Common myeloid progenitor, CD34-positive (primary cell): ENCODE measurements at regions not wholly inside any gene's neighbourhood (a gene's known extent, or its start where the extent isn't known, plus 50 kb on each side); places are given as distances from the start of the nearest gene placed in this dataset.

Experiments used
- CTCF ChIA-PET: fragments of 350-600 bp; sonication (Branson Sonifier 250); formaldehyde crosslinking; loops from one replicate; lab custom pipeline; 2021; ENCODE audit warnings: antibody characterized with exemption; lab: Charles Lee
- POLR2A ChIA-PET: fragments of 350-600 bp; sonication (Branson Sonifier 250); formaldehyde crosslinking; loops from one replicate; lab custom pipeline; 2021; ENCODE audit warnings: antibody characterized with exemption; lab: Charles Lee
- DNase-seq, 3 donors: peaks; one replicate each; pipeline versions ENCODE4 v3.0.0 to v3.0.0-alpha.2; 2013
- H3K27ac ChIP-seq, 2 experiments: 1 replicate in 1 of 2; 2 replicates in 1 of 2; pipeline ENCODE4 v1.7.0; 2013; ENCODE audit warnings: inconsistent platforms in 2 of 2, low read length in 2 of 2, mild to moderate bottlenecking in 2 of 2, low read depth in 1 of 2, moderate library complexity in 1 of 2; ENCODE audit not compliant: severe bottlenecking in 2 of 2, insufficient read depth in 1 of 2, poor library complexity in 1 of 2
- H3K27me3 ChIP-seq, 5 experiments: replicated peaks in 2 of 5; 1 replicate in 3 of 5; 2 replicates in 2 of 5; pipeline versions ENCODE4 v1.6.1 to v1.7.0; 2013; ENCODE audit warnings: low read length in 4 of 5, mild to moderate bottlenecking in 2 of 5, moderate library complexity in 2 of 5, inconsistent platforms in 1 of 5; ENCODE audit not compliant: insufficient read depth in 5 of 5, control insufficient read depth in 4 of 5
- H3K36me3 ChIP-seq, 4 experiments: 1 replicate in 2 of 4; 2 replicates in 2 of 4; pipeline versions ENCODE4 v1.6.1 to v1.7.0; 2013; ENCODE audit warnings: low read length in 3 of 4, control low read depth in 1 of 4, mild to moderate bottlenecking in 1 of 4; ENCODE audit not compliant: control insufficient read depth in 4 of 4, insufficient read depth in 4 of 4
- H3K4me1 ChIP-seq, 4 experiments: 1 replicate in 3 of 4; 2 replicates in 1 of 4; pipeline versions ENCODE4 v1.6.1 to v1.7.1; 2013; ENCODE audit warnings: low read length in 3 of 4, mild to moderate bottlenecking in 3 of 4, control low read depth in 1 of 4, inconsistent platforms in 1 of 4, moderate library complexity in 1 of 4; ENCODE audit not compliant: control insufficient read depth in 4 of 4, insufficient read depth in 4 of 4; ENCODE audit errors: control extremely low read depth in 1 of 4
- H3K4me3 ChIP-seq, 7 experiments: 1 replicate in 4 of 7; 2 replicates in 3 of 7; pipeline versions ENCODE4 v1.5.1 to v1.7.0; 2013; ENCODE audit warnings: mild to moderate bottlenecking in 7 of 7, low read length in 6 of 7, moderate library complexity in 6 of 7, inconsistent platforms in 2 of 7, low read depth in 2 of 7, control low read depth in 1 of 7; ENCODE audit not compliant: insufficient read depth in 4 of 7, control insufficient read depth in 1 of 7; ENCODE audit errors: extremely low read depth in 1 of 7
- H3K9me3 ChIP-seq, 5 experiments: 1 replicate in 4 of 5; 2 replicates in 1 of 5; pipeline versions ENCODE4 v1.6.1 to v1.7.1; 2013; ENCODE audit warnings: low read length in 4 of 5, mild to moderate bottlenecking in 2 of 5, inconsistent platforms in 1 of 5, low read depth in 1 of 5, moderate library complexity in 1 of 5; ENCODE audit not compliant: control insufficient read depth in 4 of 5, insufficient read depth in 2 of 5; ENCODE audit errors: control extremely low read depth in 1 of 5
- WGBS: methylation state at CpG from one replicate; pipeline ENCODE4 v1.1.5; 2013; ENCODE audit not compliant: insufficient coverage; 5-methylcytosine and 5-hydroxymethylcytosine counted together

- POLR2A ChIA-PET, result interaction anchor here (0.6 kb wide), 2 partner anchors 16 to 108 kb away, joined by 3 read pairs; no protein-coding TSS in a partner anchor
- no peaks in the 10 kb centered on the region for H3K4me1 ChIP-seq
- DNase-seq, result no peak
- WGBS, result 100% methylated on average over 2 of the region's 5 CpGs
- H3K36me3 ChIP-seq, result no peaks in the 10 kb centered on the region
- no peak overlapping the region for H3K4me3 ChIP-seq
- H3K27ac ChIP-seq, result no peak overlapping the region
- H3K27me3 ChIP-seq, result peaks cover 0 to 6% (median 2%) of the 10 kb centered on the region in 5 experiments
- no peaks in the 10 kb centered on the region for H3K9me3 ChIP-seq
- CTCF ChIA-PET, result no interaction called here
These were observed 235.4 kb downstream of the EBLN2 start for GRCh38 chr3:73296859-73297258.

- POLR2A ChIA-PET, result no interaction called here
These were observed 237.1 kb downstream of the EBLN2 start for GRCh38 chr3:73298243-73299183.

DNA sequence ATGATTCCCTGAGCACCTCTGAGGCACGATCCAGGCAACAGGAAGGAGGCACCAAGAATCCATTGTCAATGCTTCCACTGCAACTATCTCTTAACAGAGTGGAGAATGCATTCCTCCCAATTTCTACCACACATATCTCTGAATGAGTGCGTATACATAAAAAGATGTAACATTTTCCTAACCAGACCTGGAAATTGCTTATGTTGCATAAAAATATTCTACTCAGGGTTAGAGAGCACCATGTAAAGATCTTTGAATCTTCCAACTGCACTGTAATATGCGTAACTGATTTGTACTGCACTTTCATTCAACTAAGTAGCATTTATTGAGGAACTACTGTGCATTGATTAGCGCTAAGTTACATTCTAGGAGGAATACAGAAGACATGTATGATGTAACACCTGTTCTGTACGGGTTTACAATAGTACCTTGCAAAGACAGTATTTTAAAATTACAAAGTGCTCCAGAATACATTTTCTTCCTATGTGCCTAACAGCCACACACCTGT, 237.8 kb downstream of the EBLN2 start:
- ChIA-PET POLR2A (no interaction called here), CTCF (no interaction called here)
- Histone ChIP-seq H3K27ac (no peak overlapping the region), H3K4me3 (no peak overlapping the region), H3K27me3 (peaks cover 0 to 7% (median 2%) of the 10 kb centered on the region in 5 experiments), H3K9me3 (no peaks in the 10 kb centered on the region), H3K36me3 (no peaks in the 10 kb centered on the region), H3K4me1 (no peaks in the 10 kb centered on the region)
- WGBS, result 85% methylated on average over 3 of the region's 5 CpGs
- no peak for DNase-seq

More at GRCh38 chr3:73298243-73299183, 237.1 kb downstream of the EBLN2 start:
- H3K27ac ChIP-seq, result no peak overlapping the region
- CTCF ChIA-PET, result no interaction called here
- WGBS, result 69% methylated on average over 6 of the region's 11 CpGs
- no peak for DNase-seq
- H3K4me1 ChIP-seq, result no peaks in the 10 kb centered on the region
- no peaks in the 10 kb centered on the region for H3K9me3 ChIP-seq
- H3K27me3 ChIP-seq, result peaks cover 0 to 6% (median 2%) of the 10 kb centered on the region in 5 experiments
- H3K4me3 ChIP-seq, result no peak overlapping the region
- no peaks in the 10 kb centered on the region for H3K36me3 ChIP-seq

- Histone ChIP-seq H3K4me3 (no peak overlapping the region), H3K27ac (no peak overlapping the region), H3K4me1 (no peaks in the 10 kb centered on the region), H3K36me3 (no peaks in the 10 kb centered on the region), H3K9me3 (no peaks in the 10 kb centered on the region), H3K27me3 (peaks cover 0 to 1% (median 0%) of the 10 kb centered on the region in 5 experiments)
- no peak for DNase-seq
- 86% methylated on average over 4 of the region's 5 CpGs for WGBS
- ChIA-PET CTCF (no interaction called here), POLR2A (no interaction called here)
These were observed 252.9 kb downstream of the EBLN2 start for GRCh38 chr3:73314151-73314951.

DNA sequence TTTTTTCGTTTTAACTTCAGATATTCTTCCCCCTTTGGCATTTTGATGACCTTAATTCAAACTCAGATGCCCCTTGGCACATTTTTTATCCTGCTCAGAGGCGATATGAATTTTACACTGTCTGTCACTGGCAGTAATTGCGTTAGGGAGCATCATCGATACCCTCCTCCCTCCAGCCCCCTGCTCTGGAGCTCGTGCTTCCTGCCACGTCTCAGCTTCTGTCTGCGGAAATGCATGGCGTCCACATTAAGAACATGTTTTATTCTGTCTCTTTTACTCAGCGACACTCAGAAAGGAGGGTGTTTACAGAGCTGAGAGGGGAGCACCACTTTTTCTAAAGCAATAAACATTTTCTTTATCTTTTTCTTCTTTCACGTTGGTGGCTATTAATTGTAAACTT, 254.2 kb downstream of the EBLN2 start:
- no peaks in the 10 kb centered on the region for H3K36me3 ChIP-seq
- CTCF ChIA-PET, result no interaction called here
- H3K4me1 ChIP-seq, result no peaks in the 10 kb centered on the region
- no peak for DNase-seq
- H3K4me3 ChIP-seq, result no peak overlapping the region
- H3K9me3 ChIP-seq, result no peaks in the 10 kb centered on the region
- H3K27ac ChIP-seq, result no peak overlapping the region
- 53% methylated on average over 7 of the region's 10 CpGs for WGBS
- POLR2A ChIA-PET, result no interaction called here
- peaks cover 0 to 1% (median 0%) of the 10 kb centered on the region in 5 experiments for H3K27me3 ChIP-seq

DNA sequence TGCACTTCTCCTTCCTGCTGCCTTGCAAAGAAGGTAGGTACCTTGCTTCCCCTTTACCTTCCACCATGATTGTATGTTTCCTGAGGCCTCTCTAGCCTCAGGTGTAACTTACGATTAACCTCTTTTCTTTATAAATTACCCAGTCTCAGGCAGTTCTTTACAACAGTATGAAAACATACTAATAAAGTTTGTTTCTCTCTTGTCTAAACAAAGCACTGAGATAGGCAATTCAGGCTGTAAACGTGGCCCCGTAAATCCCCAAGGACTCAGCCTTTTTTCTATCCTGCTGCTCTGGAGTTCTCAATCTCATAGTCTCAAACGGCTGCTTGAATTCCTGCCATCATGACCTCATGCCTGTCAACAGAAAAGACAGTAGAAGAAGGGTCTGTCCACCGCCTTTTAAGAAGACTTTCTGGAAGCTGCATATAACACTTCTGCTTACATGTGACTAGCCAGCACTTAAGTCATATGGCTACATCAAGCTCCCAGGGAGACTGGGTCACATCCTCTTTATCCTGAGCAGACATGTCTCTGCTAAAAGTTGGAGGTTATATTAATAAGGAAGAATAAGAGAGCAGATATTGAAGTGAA, 257.8 kb downstream of the EBLN2 start:
- Histone ChIP-seq H3K4me3 (no peak overlapping the region), H3K27ac (no peak overlapping the region), H3K4me1 (no peaks in the 10 kb centered on the region), H3K27me3 (peaks cover 0 to 1% (median 0%) of the 10 kb centered on the region in 5 experiments), H3K9me3 (no peaks in the 10 kb centered on the region), H3K36me3 (no peaks in the 10 kb centered on the region)
- POLR2A ChIA-PET, result no interaction called here
- no peak for DNase-seq
- 85% methylated on average over 4 of the region's 5 CpGs for WGBS
- CTCF ChIA-PET, result no interaction called here
